ENCODE measurements at regions not wholly inside any gene's neighbourhood (a gene's known extent, or its start where the extent isn't known, plus 50 kb on each side); places are given as distances from the start of the nearest gene placed in this dataset.
"Not testable (repeated sequence)": the region's sequence is repeated elsewhere in the genome, so short reads cannot be mapped to it uniquely, and the experiment has no call there.

DNA sequence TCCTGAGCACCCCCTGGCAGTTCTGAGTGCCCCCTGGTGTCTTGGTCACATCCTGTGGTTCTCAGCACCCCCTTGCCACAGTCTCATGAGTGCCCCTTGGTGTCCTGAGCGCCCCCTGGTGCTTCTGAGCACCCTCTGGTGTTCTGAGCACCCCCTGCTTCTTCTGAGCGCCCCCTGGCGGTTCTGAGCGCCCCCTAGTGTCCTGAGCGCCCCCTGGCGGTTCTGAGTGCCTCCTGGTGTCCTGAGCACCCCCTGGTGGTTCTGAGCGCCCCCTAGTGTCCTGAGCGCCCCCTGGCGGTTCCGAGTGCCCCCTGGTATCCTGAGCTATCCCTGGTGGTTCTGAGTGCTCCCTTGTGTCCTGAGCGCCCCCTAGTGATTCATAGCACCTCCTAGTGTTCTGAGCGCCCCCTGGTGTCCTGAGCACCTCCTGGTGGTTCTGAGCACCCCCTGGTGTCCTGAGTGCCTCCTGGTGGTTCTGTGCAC lies 473.7 kb downstream of the TMEM121 start:
- not testable (repeated sequence) for TF ChIP-seq TAF1 (IDR thresholded peaks at IDR 0.05; ENCODE audit: low read depth, low read length); POLR2AphosphoS5 (IDR thresholded peaks at IDR 0.05; ENCODE audit: low read depth, low read length); POLR2A (IDR thresholded peaks at IDR 0.05; ENCODE audit: low read depth, low read length); SPI1 (IDR thresholded peaks at IDR 0.05; ENCODE audit: low read depth, low read length); PAX5 (IDR thresholded peaks at IDR 0.05; ENCODE audit: insufficient read depth, low read length, severe bottlenecking); POU2F2 (IDR thresholded peaks at IDR 0.05; ENCODE audit: low read depth, low read length)
